MM.1S (cell line): ENCODE measurements at regions not wholly inside any gene's neighbourhood (a gene's known extent, or its start where the extent isn't known, plus 50 kb on each side); places are given as distances from the start of the nearest gene placed in this dataset.
"Not testable (repeated sequence)": the region's sequence is repeated elsewhere in the genome, so short reads cannot be mapped to it uniquely, and the experiment has no call there.

Source experiments
- DNase-seq: peaks from one replicate; pipeline ENCODE4 v3.0.0-alpha.2; 2015
- H2AFZ ChIP-seq: fragments of 300-600 bp; sonication (generic); 2 replicates; pipeline ENCODE4 v1.6.0; 2016; ENCODE audit warnings: antibody characterized with exemption, low read length
- H3F3A ChIP-seq: fragments of 300-600 bp; sonication (generic); 2 replicates; pipeline ENCODE4 v1.6.1; 2016; ENCODE audit warnings: mild to moderate bottlenecking, antibody characterized with exemption, low read length, moderate library complexity, mixed read lengths; ENCODE audit not compliant: insufficient read depth
- H3K27ac ChIP-seq: fragments of 300-600 bp; sonication (generic); 2 replicates; pipeline ENCODE4 v1.5.1; 2016; ENCODE audit warnings: mild to moderate bottlenecking, low read length
- H3K27me3 ChIP-seq: fragments of 300-600 bp; sonication (generic); replicated peaks from 2 replicates; pipeline ENCODE4 v1.6.0; 2016; ENCODE audit warnings: low read length; ENCODE audit not compliant: insufficient read depth
- H3K36me3 ChIP-seq: fragments of 300-600 bp; sonication (generic); replicated peaks from 2 replicates; pipeline ENCODE4 v1.6.1; 2016; ENCODE audit warnings: mild to moderate bottlenecking, low read length, mixed read lengths; ENCODE audit not compliant: insufficient read depth
- H3K4me1 ChIP-seq: fragments of 300-600 bp; sonication (generic); 2 replicates; pipeline ENCODE4 v1.6.1; 2016; ENCODE audit warnings: low read length, mixed read lengths
- H3K4me2 ChIP-seq: fragments of 300-600 bp; sonication (generic); 2 replicates; pipeline ENCODE4 v1.6.0; 2016; ENCODE audit warnings: low read depth, low read length
- H3K4me3 ChIP-seq: fragments of 300-600 bp; sonication (generic); 2 replicates; pipeline ENCODE4 v1.5.1; 2016; ENCODE audit warnings: low read length, mixed read lengths
- H3K79me2 ChIP-seq: fragments of 300-600 bp; sonication (generic); 2 replicates; pipeline ENCODE4 v1.6.1; 2016; ENCODE audit warnings: mixed run types, low read length, mixed read lengths
- H3K9ac ChIP-seq: fragments of 300-600 bp; sonication (generic); 2 replicates; pipeline ENCODE4 v1.6.1; 2016; ENCODE audit warnings: low read length, mixed read lengths
- H3K9me2 ChIP-seq: fragments of 300-600 bp; sonication (generic); replicated peaks from 2 replicates; pipeline ENCODE4 v1.6.1; 2016; ENCODE audit warnings: mild to moderate bottlenecking, low read length, mixed read lengths; ENCODE audit not compliant: insufficient read depth
- H3K9me3 ChIP-seq: fragments of 300-600 bp; sonication (generic); replicated peaks from 2 replicates; pipeline ENCODE4 v1.6.1; 2016; ENCODE audit warnings: mild to moderate bottlenecking, low read length, mixed read lengths; ENCODE audit not compliant: insufficient read depth
- H4K20me1 ChIP-seq: fragments of 300-600 bp; sonication (generic); 2 replicates; pipeline ENCODE4 v1.6.1; 2016; ENCODE audit warnings: mild to moderate bottlenecking, low read length, moderate library complexity, mixed read lengths; ENCODE audit not compliant: insufficient read depth
- EZH2 ChIP-seq: fragments of 300-600 bp; sonication (generic); optimal IDR thresholded peaks from 2 replicates; pipeline ENCODE3; 2017; ENCODE audit warnings: low read depth, mild to moderate bottlenecking, antibody characterized with exemption, low read length, mixed read lengths
- EZH2phosphoT487 ChIP-seq: fragments of 300-600 bp; sonication (generic); IDR thresholded peaks from 2 replicates; pipeline ENCODE4 v1.6.1; 2018; ENCODE audit warnings: antibody characterized with exemption, low read length
- TF ChIP-seq, protein P1 (sequence below): fragments of 300-600 bp; sonication (generic); IDR thresholded peaks from 2 replicates; pipeline ENCODE4 v1.5.1; 2016; ENCODE audit warnings: antibody characterized with exemption, low read length, mixed read lengths

DNA sequence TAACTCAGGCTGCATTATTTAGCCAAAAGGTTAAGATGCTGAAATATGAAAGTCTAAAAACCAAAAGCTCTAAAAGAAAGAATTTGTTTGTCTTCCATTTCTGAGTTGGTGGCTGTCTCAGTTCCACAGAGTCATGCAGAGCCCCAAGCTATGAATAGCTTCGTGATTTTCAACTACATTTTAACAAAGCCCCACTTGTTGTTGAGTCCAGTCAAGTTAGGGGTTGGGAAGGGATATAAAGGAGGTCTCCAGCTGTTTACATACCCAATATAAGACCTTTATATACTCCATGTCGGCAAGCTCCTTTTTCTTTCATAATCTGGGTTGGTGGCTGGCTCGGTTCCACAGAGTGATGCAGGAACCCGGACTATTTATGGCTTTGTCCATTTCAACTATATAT, 924.6 kb upstream of the PRKX start:
- Histone ChIP-seq H2AFZ (no peak overlapping the region), H3K4me3 (no peak overlapping the region), H3F3A (no peaks in the 10 kb centered on the region), H3K9me2 (no peaks in the 10 kb centered on the region), H3K4me2 (no peak overlapping the region), H3K27me3 (no peaks in the 10 kb centered on the region), H3K9ac (no peak overlapping the region), H3K36me3 (no peaks in the 10 kb centered on the region), H3K4me1 (no peaks in the 10 kb centered on the region), H4K20me1 (no peaks in the 10 kb centered on the region), H3K79me2 (no peaks in the 10 kb centered on the region), H3K27ac (no peak overlapping the region), H3K9me3 (no peaks in the 10 kb centered on the region)
- no peak for DNase-seq
- TF ChIP-seq EZH2 (no peak), EZH2phosphoT487 (no peak)
- TF ChIP-seq, protein P1, sequence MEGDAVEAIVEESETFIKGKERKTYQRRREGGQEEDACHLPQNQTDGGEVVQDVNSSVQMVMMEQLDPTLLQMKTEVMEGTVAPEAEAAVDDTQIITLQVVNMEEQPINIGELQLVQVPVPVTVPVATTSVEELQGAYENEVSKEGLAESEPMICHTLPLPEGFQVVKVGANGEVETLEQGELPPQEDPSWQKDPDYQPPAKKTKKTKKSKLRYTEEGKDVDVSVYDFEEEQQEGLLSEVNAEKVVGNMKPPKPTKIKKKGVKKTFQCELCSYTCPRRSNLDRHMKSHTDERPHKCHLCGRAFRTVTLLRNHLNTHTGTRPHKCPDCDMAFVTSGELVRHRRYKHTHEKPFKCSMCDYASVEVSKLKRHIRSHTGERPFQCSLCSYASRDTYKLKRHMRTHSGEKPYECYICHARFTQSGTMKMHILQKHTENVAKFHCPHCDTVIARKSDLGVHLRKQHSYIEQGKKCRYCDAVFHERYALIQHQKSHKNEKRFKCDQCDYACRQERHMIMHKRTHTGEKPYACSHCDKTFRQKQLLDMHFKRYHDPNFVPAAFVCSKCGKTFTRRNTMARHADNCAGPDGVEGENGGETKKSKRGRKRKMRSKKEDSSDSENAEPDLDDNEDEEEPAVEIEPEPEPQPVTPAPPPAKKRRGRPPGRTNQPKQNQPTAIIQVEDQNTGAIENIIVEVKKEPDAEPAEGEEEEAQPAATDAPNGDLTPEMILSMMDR: no peak

- H3K27me3 ChIP-seq: no peaks in the 10 kb centered on the region
- TF ChIP-seq EZH2 (no peak), EZH2phosphoT487 (no peak)
- TF ChIP-seq, protein P1: no peak
- H3F3A ChIP-seq: no peaks in the 10 kb centered on the region
- DNase-seq: no peak
- H3K9me2 ChIP-seq: no peaks in the 10 kb centered on the region
- no peaks in the 10 kb centered on the region for H3K36me3 ChIP-seq
- H2AFZ ChIP-seq: no peak overlapping the region
- H3K79me2 ChIP-seq: no peaks in the 10 kb centered on the region
- H3K4me3 ChIP-seq: no peak overlapping the region
- H4K20me1 ChIP-seq: no peaks in the 10 kb centered on the region
- H3K9me3 ChIP-seq: no peaks in the 10 kb centered on the region
- H3K9ac ChIP-seq: no peak overlapping the region
- H3K27ac ChIP-seq: no peak overlapping the region
- H3K4me1 ChIP-seq: no peaks in the 10 kb centered on the region
- H3K4me2 ChIP-seq: no peak overlapping the region
These were observed 914.0 kb upstream of the PRKX start for GRCh38 chrX:4627414-4627813.

GRCh38 chrX:4622486-4623167, 909.2 kb upstream of the PRKX start:
- Histone ChIP-seq H3K9ac (no peak overlapping the region), H3K79me2 (no peaks in the 10 kb centered on the region), H4K20me1 (no peaks in the 10 kb centered on the region), H3K4me3 (no peak overlapping the region), H3K9me2 (no peaks in the 10 kb centered on the region), H3K36me3 (no peaks in the 10 kb centered on the region), H3F3A (no peaks in the 10 kb centered on the region), H3K4me2 (no peak overlapping the region), H3K9me3 (no peaks in the 10 kb centered on the region), H3K27me3 (no peaks in the 10 kb centered on the region), H2AFZ (no peak overlapping the region), H3K27ac (no peak overlapping the region), H3K4me1 (no peaks in the 10 kb centered on the region)
- TF ChIP-seq EZH2phosphoT487: no peak
- TF ChIP-seq, protein P1: no peak
- no peak for TF ChIP-seq EZH2
- DNase-seq: no peak

DNA sequence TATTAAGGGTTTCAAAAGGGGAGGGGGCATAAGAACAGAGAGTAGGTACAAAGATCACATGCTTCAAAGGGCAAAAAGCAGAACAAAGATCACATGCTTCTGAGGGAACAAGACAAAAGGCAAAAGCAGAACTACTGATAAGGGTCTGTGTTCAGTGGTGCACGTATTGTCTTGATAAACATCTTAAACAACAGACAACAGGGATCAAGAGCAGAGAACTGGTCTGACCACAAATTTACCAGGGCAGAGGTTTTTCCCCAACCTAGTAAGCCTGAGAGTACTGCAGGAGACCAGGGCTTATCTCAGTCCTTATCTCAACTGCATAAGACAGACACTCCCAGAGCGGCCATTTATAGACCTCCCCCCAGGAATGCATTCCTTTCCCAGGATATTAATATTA, 900.2 kb upstream of the PRKX start:
- not testable (repeated sequence) for H3K9me3 ChIP-seq, H3F3A ChIP-seq, H3K9me2 ChIP-seq, DNase-seq, H3K36me3 ChIP-seq, H3K27ac ChIP-seq, H3K79me2 ChIP-seq, H3K4me2 ChIP-seq, H4K20me1 ChIP-seq, H3K4me1 ChIP-seq, H3K9ac ChIP-seq, H3K27me3 ChIP-seq, H2AFZ ChIP-seq, H3K4me3 ChIP-seq
